Coronary artery (tissue), 2 donors: ENCODE measurements at regions not wholly inside any gene's neighbourhood (a gene's known extent, or its start where the extent isn't known, plus 50 kb on each side); places are given as distances from the start of the nearest gene placed in this dataset.

Experiments
- DNase-seq: peaks from one replicate; pipeline ENCODE4 v3.0.0-alpha.2; 2017; ENCODE audit warnings: low spot score
- H3K27ac ChIP-seq, 2 donors: fragments of 200-600 bp; sonication (generic); one replicate each; pipeline ENCODE4 v1.5.1; 2016 to 2019
- H3K4me3 ChIP-seq: fragments of 200-600 bp; sonication (generic); 2 replicates; pipeline ENCODE4 v1.5.1; 2016; ENCODE audit warnings: mild to moderate bottlenecking, moderate library complexity
- TF ChIP-seq, protein P1 (sequence below): fragments of 200-600 bp; sonication (generic); IDR thresholded peaks from one replicate; pipeline ENCODE4 v1.5.1; 2019; ENCODE audit warnings: antibody characterized with exemption

GRCh38 chr2:211113334-211114175, 557.2 kb downstream of the CPS1 start:
- Histone ChIP-seq H3K27ac (no peak overlapping the region), H3K4me3 (no peak overlapping the region)
- no peak for DNase-seq
- TF ChIP-seq, protein P1, sequence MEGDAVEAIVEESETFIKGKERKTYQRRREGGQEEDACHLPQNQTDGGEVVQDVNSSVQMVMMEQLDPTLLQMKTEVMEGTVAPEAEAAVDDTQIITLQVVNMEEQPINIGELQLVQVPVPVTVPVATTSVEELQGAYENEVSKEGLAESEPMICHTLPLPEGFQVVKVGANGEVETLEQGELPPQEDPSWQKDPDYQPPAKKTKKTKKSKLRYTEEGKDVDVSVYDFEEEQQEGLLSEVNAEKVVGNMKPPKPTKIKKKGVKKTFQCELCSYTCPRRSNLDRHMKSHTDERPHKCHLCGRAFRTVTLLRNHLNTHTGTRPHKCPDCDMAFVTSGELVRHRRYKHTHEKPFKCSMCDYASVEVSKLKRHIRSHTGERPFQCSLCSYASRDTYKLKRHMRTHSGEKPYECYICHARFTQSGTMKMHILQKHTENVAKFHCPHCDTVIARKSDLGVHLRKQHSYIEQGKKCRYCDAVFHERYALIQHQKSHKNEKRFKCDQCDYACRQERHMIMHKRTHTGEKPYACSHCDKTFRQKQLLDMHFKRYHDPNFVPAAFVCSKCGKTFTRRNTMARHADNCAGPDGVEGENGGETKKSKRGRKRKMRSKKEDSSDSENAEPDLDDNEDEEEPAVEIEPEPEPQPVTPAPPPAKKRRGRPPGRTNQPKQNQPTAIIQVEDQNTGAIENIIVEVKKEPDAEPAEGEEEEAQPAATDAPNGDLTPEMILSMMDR = no peak

DNA sequence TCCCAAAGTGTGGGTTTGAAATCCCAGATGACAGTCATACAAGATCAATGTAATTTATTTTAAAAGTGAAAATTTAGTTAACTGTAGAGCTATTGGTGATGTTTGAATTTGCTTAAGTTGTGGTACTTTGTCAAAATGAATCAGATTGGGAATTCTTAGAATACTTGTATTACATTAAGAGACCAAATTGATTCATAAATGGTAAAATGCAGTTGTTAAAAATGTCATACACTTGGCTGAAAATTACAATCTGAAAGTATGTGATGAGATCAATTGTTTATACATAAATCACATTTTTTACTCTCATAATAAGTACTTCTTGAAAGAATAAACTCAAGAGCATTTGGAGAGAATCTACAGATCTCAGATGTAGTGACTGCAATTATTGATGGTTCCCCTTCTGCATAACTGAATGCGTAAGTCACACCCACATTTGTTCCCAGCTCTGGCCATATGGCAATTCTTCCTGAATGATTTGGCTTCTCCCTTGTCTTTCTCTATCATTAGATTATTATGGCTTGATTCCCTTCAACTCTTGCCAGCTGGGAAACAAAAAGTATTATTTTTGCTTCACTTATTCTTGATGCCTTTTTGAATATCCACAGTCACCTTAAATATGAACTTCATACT, 558.5 kb downstream of the CPS1 start:
- Histone ChIP-seq H3K4me3 (no peak overlapping the region), H3K27ac (no peak overlapping the region)
- DNase-seq = no peak
- TF ChIP-seq, protein P1 = no peak

DNA sequence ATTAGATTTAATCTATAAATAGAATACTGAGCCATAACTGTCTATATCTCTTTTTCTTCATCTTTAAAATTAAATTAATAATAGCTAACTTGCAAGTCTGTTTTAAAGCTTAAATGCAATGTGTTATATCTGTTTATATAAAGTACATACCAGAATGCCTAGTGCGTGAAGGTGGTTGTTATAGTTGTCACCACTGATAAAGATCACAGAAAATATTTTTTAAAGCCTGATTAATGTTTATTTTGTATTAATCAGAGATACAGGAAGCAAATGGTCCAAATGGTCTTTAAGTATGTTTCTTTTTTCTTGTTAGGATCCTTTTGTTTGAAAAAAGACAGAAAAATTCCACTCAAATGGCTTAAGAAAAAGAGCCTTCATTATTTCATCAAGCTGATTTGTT, 560.6 kb downstream of the CPS1 start:
- TF ChIP-seq, protein P1 = no peak
- DNase-seq = no peak
- H3K27ac ChIP-seq = no peak overlapping the region
- H3K4me3 ChIP-seq = no peak overlapping the region

- Histone ChIP-seq H3K27ac (no peak overlapping the region), H3K4me3 (no peak overlapping the region)
- TF ChIP-seq, protein P1 = no peak
- DNase-seq = no peak
These were observed 569.9 kb downstream of the CPS1 start for GRCh38 chr2:211126256-211126655.

GRCh38 chr2:211127501-211127900, 571.1 kb downstream of the CPS1 start:
- no peak overlapping the region for H3K4me3 ChIP-seq
- TF ChIP-seq, protein P1 = no peak

GRCh38 chr2:211128287-211128686, 571.9 kb downstream of the CPS1 start:
- Histone ChIP-seq H3K4me3 (no peak overlapping the region), H3K27ac (no peak overlapping the region)
- no peak for DNase-seq
- TF ChIP-seq, protein P1 = no peak

More at GRCh38 chr2:211127501-211127900, 571.1 kb downstream of the CPS1 start:
- DNase-seq = no peak
- no peak overlapping the region for H3K27ac ChIP-seq

DNA sequence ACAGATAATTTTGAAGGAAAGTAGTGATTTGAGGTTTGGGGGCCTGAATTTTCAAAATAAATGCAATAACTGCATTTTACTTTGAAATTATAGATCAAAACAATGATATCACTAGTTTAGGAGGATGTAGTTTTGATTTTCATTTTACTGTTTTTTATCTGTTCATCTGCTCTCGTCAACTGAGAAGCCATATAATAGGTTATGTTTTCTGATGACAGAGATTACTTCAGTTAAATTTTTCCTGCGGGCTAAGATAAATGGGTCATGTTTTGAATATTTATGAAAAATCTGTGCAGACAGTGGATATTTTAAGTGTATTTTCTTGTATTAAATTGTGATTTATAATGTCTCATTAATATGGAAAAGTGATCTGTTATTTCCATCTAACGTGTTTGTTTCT, 573.4 kb downstream of the CPS1 start:
- TF ChIP-seq, protein P1 = no peak
- Histone ChIP-seq H3K4me3 (no peak overlapping the region), H3K27ac (no peak overlapping the region)
- no peak for DNase-seq
